ENCODE measurements at regions not wholly inside any gene's neighbourhood (a gene's known extent, or its start where the extent isn't known, plus 50 kb on each side); places are given as distances from the start of the nearest gene placed in this dataset.

DNA sequence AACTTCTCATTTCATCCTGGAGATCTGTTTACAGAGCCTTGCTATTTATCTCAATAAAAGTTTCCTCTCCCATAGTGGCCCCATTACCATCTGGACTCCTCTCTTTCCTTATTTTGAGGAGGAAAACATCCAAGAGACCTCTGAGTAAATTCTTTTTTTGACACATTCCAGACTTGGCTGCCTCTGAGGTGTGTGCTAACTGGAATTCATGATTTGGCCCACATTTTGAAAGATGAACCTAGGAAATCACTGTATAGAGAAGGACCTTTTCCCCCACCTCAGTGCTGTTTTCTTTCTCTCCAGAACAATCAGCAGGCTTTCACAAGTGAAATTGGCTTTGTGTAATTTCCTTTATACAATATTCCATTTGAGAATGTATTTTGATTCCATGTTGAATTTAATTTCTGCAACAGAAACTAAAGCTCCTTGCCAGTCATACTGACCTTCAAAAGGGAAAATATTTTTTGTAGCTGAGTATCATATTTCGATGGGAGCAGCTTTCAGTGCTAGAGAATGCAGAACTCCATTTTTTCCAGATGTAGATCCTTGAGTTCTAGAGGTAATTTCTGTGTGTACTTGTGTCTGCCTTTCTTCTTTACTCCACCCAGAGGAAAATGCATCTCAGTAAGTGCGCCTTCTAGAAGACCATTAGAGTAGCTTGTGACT is 244.9 kb upstream of the RGS6 start:
- no peak for DNase-seq (ENCODE audit: low read depth)
- ChIA-PET CTCF (no interaction called here), POLR2A (no interaction called here)
- H3K27me3 ChIP-seq (ENCODE audit: control insufficient read depth, insufficient read depth, low read length) = no peaks in the 10 kb centered on the region
- H3K4me3 ChIP-seq (ENCODE audit: low read depth, low read length) = no peak overlapping the region
- H3K36me3 ChIP-seq (ENCODE audit: control insufficient read depth, insufficient read depth, low read length) = peaks cover 5% of the 10 kb centered on the region
- TF ChIP-seq, protein P1, sequence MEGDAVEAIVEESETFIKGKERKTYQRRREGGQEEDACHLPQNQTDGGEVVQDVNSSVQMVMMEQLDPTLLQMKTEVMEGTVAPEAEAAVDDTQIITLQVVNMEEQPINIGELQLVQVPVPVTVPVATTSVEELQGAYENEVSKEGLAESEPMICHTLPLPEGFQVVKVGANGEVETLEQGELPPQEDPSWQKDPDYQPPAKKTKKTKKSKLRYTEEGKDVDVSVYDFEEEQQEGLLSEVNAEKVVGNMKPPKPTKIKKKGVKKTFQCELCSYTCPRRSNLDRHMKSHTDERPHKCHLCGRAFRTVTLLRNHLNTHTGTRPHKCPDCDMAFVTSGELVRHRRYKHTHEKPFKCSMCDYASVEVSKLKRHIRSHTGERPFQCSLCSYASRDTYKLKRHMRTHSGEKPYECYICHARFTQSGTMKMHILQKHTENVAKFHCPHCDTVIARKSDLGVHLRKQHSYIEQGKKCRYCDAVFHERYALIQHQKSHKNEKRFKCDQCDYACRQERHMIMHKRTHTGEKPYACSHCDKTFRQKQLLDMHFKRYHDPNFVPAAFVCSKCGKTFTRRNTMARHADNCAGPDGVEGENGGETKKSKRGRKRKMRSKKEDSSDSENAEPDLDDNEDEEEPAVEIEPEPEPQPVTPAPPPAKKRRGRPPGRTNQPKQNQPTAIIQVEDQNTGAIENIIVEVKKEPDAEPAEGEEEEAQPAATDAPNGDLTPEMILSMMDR (IDR thresholded peaks at IDR 0.05; ENCODE audit: insufficient read depth, low read depth, low read length) = no peak

GRCh38 chr14:71688576-71688975 is 243.7 kb upstream of the RGS6 start:
- no peak for DNase-seq (ENCODE audit: low read depth)
- CTCF ChIA-PET = interaction anchor here (1.5 kb wide), 1 partner anchor 34 kb away, joined by 3 read pairs; no protein-coding TSS in a partner anchor

DNA sequence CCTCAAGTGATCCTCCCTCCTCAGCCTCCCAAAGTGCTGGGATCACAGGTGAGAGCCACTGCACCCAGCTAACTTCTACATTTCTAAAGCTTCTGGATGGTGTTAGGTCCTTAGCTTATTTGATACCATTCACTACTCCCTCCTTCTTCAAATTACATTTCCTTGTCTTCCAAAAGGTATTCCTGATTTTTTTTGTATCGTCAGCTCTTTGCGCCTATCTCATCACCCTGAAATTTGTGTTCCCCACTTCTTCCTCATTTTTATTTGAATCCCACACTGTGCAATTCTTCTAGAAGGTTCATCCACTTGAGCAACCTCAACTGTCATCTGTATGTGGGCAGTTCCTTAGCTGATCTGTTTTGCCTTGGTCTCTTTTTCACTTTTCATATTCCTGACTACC is 241.8 kb upstream of the RGS6 start:
- POLR2A ChIA-PET = no interaction called here
- CTCF ChIA-PET = interaction anchor here (0.8 to 1.1 kb wide), 2 partner anchors 14 to 550 kb away, joined by 3 read pairs; no protein-coding TSS in a partner anchor
- TF ChIP-seq, protein P1 (IDR thresholded peaks at IDR 0.05; ENCODE audit: insufficient read depth, low read depth, low read length) = no peak
- Histone ChIP-seq H3K4me3 (ENCODE audit: low read depth, low read length) (no peak overlapping the region), H3K36me3 (ENCODE audit: control insufficient read depth, insufficient read depth, low read length) (peaks cover 4% of the 10 kb centered on the region; the same call in 1 of the 2 replicates), H3K27me3 (ENCODE audit: control insufficient read depth, insufficient read depth, low read length) (no peaks in the 10 kb centered on the region)
- no peak for DNase-seq (ENCODE audit: low read depth)

More at GRCh38 chr14:71688576-71688975, 243.7 kb upstream of the RGS6 start:
- POLR2A ChIA-PET = interaction anchor here (0.7 kb wide), 1 partner anchor 1025 kb away, joined by 3 read pairs; no protein-coding TSS in a partner anchor
- H3K36me3 ChIP-seq (ENCODE audit: control insufficient read depth, insufficient read depth, low read length) = peaks cover 7% of the 10 kb centered on the region
- H3K4me3 ChIP-seq (ENCODE audit: low read depth, low read length) = no peak overlapping the region
- TF ChIP-seq, protein P1 (IDR thresholded peaks at IDR 0.05; ENCODE audit: insufficient read depth, low read depth, low read length) = no peak
- no peaks in the 10 kb centered on the region for H3K27me3 ChIP-seq (ENCODE audit: control insufficient read depth, insufficient read depth, low read length)

- H3K27me3 ChIP-seq (ENCODE audit: control insufficient read depth, insufficient read depth, low read length) = no peaks in the 10 kb centered on the region
- TF ChIP-seq, protein P1 (IDR thresholded peaks at IDR 0.05; ENCODE audit: insufficient read depth, low read depth, low read length) = no peak
- no peak for DNase-seq (ENCODE audit: low read depth)
Observed at GRCh38 chr14:71692496-71692895, 239.7 kb upstream of the RGS6 start.

GRCh38 chr14:71693381-71693780 is 238.8 kb upstream of the RGS6 start:
- no peak overlapping the region for H3K4me3 ChIP-seq (ENCODE audit: low read depth, low read length)
- TF ChIP-seq, protein P1 (IDR thresholded peaks at IDR 0.05; ENCODE audit: insufficient read depth, low read depth, low read length) = no peak
- H3K36me3 ChIP-seq (ENCODE audit: control insufficient read depth, insufficient read depth, low read length) = peaks cover 4% of the 10 kb centered on the region; the same call in 1 of the 2 replicates
- POLR2A ChIA-PET = no interaction called here
- DNase-seq (ENCODE audit: low read depth) = peak; percentile 76
- CTCF ChIA-PET = no interaction called here
- no peaks in the 10 kb centered on the region for H3K27me3 ChIP-seq (ENCODE audit: control insufficient read depth, insufficient read depth, low read length)

More at GRCh38 chr14:71692496-71692895, 239.7 kb upstream of the RGS6 start:
- CTCF ChIA-PET = interaction anchor here (0.9 kb wide), 1 partner anchor 21 kb away, joined by 3 read pairs; no protein-coding TSS in a partner anchor
- POLR2A ChIA-PET = no interaction called here
- H3K4me3 ChIP-seq (ENCODE audit: low read depth, low read length) = no peak overlapping the region
- H3K36me3 ChIP-seq (ENCODE audit: control insufficient read depth, insufficient read depth, low read length) = peaks cover 4% of the 10 kb centered on the region; the same call in 1 of the 2 replicates

Data from BJ (cell line).